ENCODE measurements at regions not wholly inside any gene's neighbourhood (a gene's known extent, or its start where the extent isn't known, plus 50 kb on each side); places are given as distances from the start of the nearest gene placed in this dataset.

GRCh38 chr2:226387499-226387942 is 412.1 kb downstream of the IRS1 start:
- Histone ChIP-seq H3K4me1 (ENCODE audit: insufficient read depth, low read length) (no peaks in the 10 kb centered on the region), H3K27ac (ENCODE audit: low read depth, low read length) (no peak overlapping the region), H3K9me3 (ENCODE audit: control insufficient read depth in 1 of 2, low read length in 2 of 2) (no peaks in the 10 kb centered on the region), H3K27me3 (ENCODE audit: insufficient read depth, low read length) (no peaks in the 10 kb centered on the region), H3K36me3 (ENCODE audit: insufficient read depth, low read length) (no peaks in the 10 kb centered on the region), H3K4me3 (ENCODE audit: low read length in 2 of 2) (no peak overlapping the region)
- ChIA-PET POLR2A (ENCODE audit: partially characterized antibody) (no interaction called here), CTCF (ENCODE audit: partially characterized antibody) (interaction anchor here (0.7 kb wide), 1 partner anchor 415 kb away, joined by 3 read pairs; no protein-coding TSS in a partner anchor)
- DNase-seq: no peak
- H3K36me3 Mint-ChIP-seq: no peaks in the 10 kb centered on the region
- intact Hi-C loops (cut with micrococcal nuclease): no loop called here
- H3K9me3 Mint-ChIP-seq: no peaks in the 10 kb centered on the region
- H3K27ac Mint-ChIP-seq: no peak overlapping the region
- peaks cover 0 to 5% of the 10 kb centered on the region in 2 donors for H3K27me3 Mint-ChIP-seq
- no peak overlapping the region for H3K4me3 Mint-ChIP-seq
- no peaks in the 10 kb centered on the region for H3K4me1 Mint-ChIP-seq

GRCh38 chr2:226383461-226383860 is 416.2 kb downstream of the IRS1 start:
- POLR2A ChIA-PET (ENCODE audit: partially characterized antibody): no interaction called here
- Mint-ChIP-seq H3K4me3 (no peak overlapping the region), H3K4me1 (no peaks in the 10 kb centered on the region), H3K36me3 (no peaks in the 10 kb centered on the region), H3K27me3 (peaks cover 0 to 5% of the 10 kb centered on the region in 2 donors), H3K9me3 (no peaks in the 10 kb centered on the region), H3K27ac (no peak overlapping the region)
- no peak overlapping the region for H3K4me3 ChIP-seq (ENCODE audit: low read length in 2 of 2)
- CTCF ChIA-PET (ENCODE audit: partially characterized antibody): no interaction called here
- no peak overlapping the region for H3K27ac ChIP-seq (ENCODE audit: low read depth, low read length)
- no peak for DNase-seq
- H3K36me3 ChIP-seq (ENCODE audit: insufficient read depth, low read length): no peaks in the 10 kb centered on the region
- intact Hi-C loops (cut with micrococcal nuclease): no loop called here
- H3K9me3 ChIP-seq (ENCODE audit: control insufficient read depth in 1 of 2, low read length in 2 of 2): no peaks in the 10 kb centered on the region
- no peaks in the 10 kb centered on the region for H3K4me1 ChIP-seq (ENCODE audit: insufficient read depth, low read length)
- no peaks in the 10 kb centered on the region for H3K27me3 ChIP-seq (ENCODE audit: insufficient read depth, low read length)

DNA sequence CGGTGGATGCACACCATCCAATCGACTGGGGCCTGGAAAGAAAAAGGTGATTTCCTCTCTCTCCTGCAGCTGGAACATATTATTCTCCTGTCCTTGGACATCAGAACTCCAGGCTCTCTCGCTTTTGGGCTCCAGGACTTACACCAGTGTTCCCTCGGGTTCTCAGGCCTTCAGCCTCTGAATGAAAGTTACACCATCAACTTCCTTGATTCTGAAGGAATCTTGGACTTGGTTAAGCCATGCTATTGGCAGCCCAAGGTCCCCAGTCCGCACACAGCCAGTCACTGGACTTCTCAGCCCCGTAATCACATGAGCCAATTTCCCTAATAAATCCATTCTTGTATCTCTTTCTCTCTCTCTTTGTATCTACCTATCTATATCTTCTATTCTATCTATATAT is 418.9 kb downstream of the IRS1 start:
- no peak for DNase-seq
- Mint-ChIP-seq H3K4me3 (no peak overlapping the region), H3K27ac (no peak overlapping the region), H3K9me3 (no peaks in the 10 kb centered on the region), H3K4me1 (no peaks in the 10 kb centered on the region), H3K36me3 (no peaks in the 10 kb centered on the region), H3K27me3 (peaks cover 1 to 5% of the 10 kb centered on the region in 2 donors)
- ChIA-PET CTCF (ENCODE audit: partially characterized antibody) (no interaction called here), POLR2A (ENCODE audit: partially characterized antibody) (no interaction called here)
- Histone ChIP-seq H3K27ac (ENCODE audit: low read depth, low read length) (no peak overlapping the region), H3K27me3 (ENCODE audit: insufficient read depth, low read length) (no peaks in the 10 kb centered on the region), H3K36me3 (ENCODE audit: insufficient read depth, low read length) (no peaks in the 10 kb centered on the region), H3K4me1 (ENCODE audit: insufficient read depth, low read length) (no peaks in the 10 kb centered on the region), H3K4me3 (ENCODE audit: low read length in 2 of 2) (no peak overlapping the region), H3K9me3 (ENCODE audit: control insufficient read depth in 1 of 2, low read length in 2 of 2) (no peaks in the 10 kb centered on the region)
- intact Hi-C loops (cut with micrococcal nuclease): no loop called here

GRCh38 chr2:226378753-226379705 is 420.6 kb downstream of the IRS1 start:
- Mint-ChIP-seq H3K27ac (no peak overlapping the region), H3K27me3 (peaks cover 1 to 5% of the 10 kb centered on the region in 2 donors), H3K4me1 (no peaks in the 10 kb centered on the region), H3K4me3 (no peak overlapping the region), H3K36me3 (no peaks in the 10 kb centered on the region), H3K9me3 (no peaks in the 10 kb centered on the region)
- no peaks in the 10 kb centered on the region for H3K27me3 ChIP-seq (ENCODE audit: insufficient read depth, low read length)
- no peaks in the 10 kb centered on the region for H3K36me3 ChIP-seq (ENCODE audit: insufficient read depth, low read length)
- H3K27ac ChIP-seq (ENCODE audit: low read depth, low read length): no peak overlapping the region
- ChIA-PET POLR2A (ENCODE audit: partially characterized antibody) (no interaction called here), CTCF (ENCODE audit: partially characterized antibody) (interaction anchor here (1.4 kb wide), 1 partner anchor 424 kb away, joined by 4 read pairs; no protein-coding TSS in a partner anchor)
- no peak overlapping the region for H3K4me3 ChIP-seq (ENCODE audit: low read length in 2 of 2)
- H3K9me3 ChIP-seq (ENCODE audit: control insufficient read depth in 1 of 2, low read length in 2 of 2): no peaks in the 10 kb centered on the region
- DNase-seq: no peak
- intact Hi-C loops (cut with micrococcal nuclease): no loop called here
- H3K4me1 ChIP-seq (ENCODE audit: insufficient read depth, low read length): no peaks in the 10 kb centered on the region

DNA sequence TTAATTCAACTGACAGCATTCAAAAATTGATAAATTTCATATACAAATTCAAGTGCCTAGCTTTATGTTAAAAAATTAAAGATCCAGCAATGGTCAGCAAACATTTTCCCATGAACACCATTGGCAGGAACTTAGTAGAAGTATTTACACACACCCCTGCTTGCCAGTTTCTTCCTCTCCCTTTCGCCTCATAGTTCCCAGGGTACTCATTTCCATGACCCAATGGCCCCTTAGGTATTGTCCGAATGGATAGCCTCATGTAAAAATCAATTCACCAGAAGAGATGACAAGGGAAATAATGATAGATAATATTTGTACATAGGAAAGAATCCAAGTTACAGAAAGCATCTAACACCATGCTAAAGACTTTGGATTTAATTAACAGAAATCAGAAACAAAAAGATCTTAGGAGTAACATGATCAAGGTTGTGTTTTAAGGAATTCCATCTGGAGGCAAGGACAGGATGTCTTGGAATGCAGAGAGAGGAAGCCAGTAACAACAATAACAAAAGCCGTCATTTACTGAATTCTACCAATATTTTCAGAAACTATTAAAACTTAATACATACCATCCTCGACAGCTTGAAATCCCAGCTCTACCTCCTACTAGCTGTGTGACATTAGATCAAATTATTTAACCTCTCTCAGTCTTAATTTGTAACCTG is 423.0 kb downstream of the IRS1 start:
- no peaks in the 10 kb centered on the region for H3K36me3 ChIP-seq (ENCODE audit: insufficient read depth, low read length)
- no peaks in the 10 kb centered on the region for H3K9me3 ChIP-seq (ENCODE audit: control insufficient read depth in 1 of 2, low read length in 2 of 2)
- H3K4me1 ChIP-seq (ENCODE audit: insufficient read depth, low read length): no peaks in the 10 kb centered on the region
- H3K27me3 Mint-ChIP-seq: peaks cover 3 to 9% of the 10 kb centered on the region in 2 donors
- H3K27me3 ChIP-seq (ENCODE audit: insufficient read depth, low read length): no peaks in the 10 kb centered on the region
- H3K4me3 Mint-ChIP-seq: no peak overlapping the region
- ChIA-PET CTCF (ENCODE audit: partially characterized antibody) (no interaction called here), POLR2A (ENCODE audit: partially characterized antibody) (no interaction called here)
- no peaks in the 10 kb centered on the region for H3K4me1 Mint-ChIP-seq
- H3K27ac ChIP-seq (ENCODE audit: low read depth, low read length): no peak overlapping the region
- no peak overlapping the region for H3K27ac Mint-ChIP-seq
- H3K9me3 Mint-ChIP-seq: no peaks in the 10 kb centered on the region
- H3K4me3 ChIP-seq (ENCODE audit: low read length in 2 of 2): no peak overlapping the region
- intact Hi-C loops (cut with micrococcal nuclease): no loop called here
- DNase-seq: no peak
- no peaks in the 10 kb centered on the region for H3K36me3 Mint-ChIP-seq

GRCh38 chr2:226366920-226367319 is 432.7 kb downstream of the IRS1 start:
- H3K36me3 ChIP-seq (ENCODE audit: insufficient read depth, low read length): no peaks in the 10 kb centered on the region
- no peaks in the 10 kb centered on the region for H3K9me3 ChIP-seq (ENCODE audit: control insufficient read depth in 1 of 2, low read length in 2 of 2)
- peaks cover 0 to 4% (median 1%) of the 10 kb centered on the region in 8 donors for H3K9me3 Mint-ChIP-seq
- ChIA-PET CTCF (ENCODE audit: partially characterized antibody) (no interaction called here), POLR2A (ENCODE audit: partially characterized antibody) (no interaction called here)
- intact Hi-C loops (cut with micrococcal nuclease): no loop called here
- no peak overlapping the region for H3K4me3 ChIP-seq (ENCODE audit: low read length in 2 of 2)
- DNase-seq: no peak
- H3K4me3 Mint-ChIP-seq: no peak overlapping the region
- H3K27ac ChIP-seq (ENCODE audit: low read depth, low read length): no peak overlapping the region
- peaks cover 0 to 4% (median 0%) of the 10 kb centered on the region in 4 donors for H3K4me1 Mint-ChIP-seq
- no peaks in the 10 kb centered on the region for H3K27me3 ChIP-seq (ENCODE audit: insufficient read depth, low read length)
- H3K36me3 Mint-ChIP-seq: no peaks in the 10 kb centered on the region
- peaks cover 3 to 6% of the 10 kb centered on the region in 2 donors for H3K27me3 Mint-ChIP-seq
- no peaks in the 10 kb centered on the region for H3K4me1 ChIP-seq (ENCODE audit: insufficient read depth, low read length)
- H3K27ac Mint-ChIP-seq: no peak overlapping the region

DNA sequence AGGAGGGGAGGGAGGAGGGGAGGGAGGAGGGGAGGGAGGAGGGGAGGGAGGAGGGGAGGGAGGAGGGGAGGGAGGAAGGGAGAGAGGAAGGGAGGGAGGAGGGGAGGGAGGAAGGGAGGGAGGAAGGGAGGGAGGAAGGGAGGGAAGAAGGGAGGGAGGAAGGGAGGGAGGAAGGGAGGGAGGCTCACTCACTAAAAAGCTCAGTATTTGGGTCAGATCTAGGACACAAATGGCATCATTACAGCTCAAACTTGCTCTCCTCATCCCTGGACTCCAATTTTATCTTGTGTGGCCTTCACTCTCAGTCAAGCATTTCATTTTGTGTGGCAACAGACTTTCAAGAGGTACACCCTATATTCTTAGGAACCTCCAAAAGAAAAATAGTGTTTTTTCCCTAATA is 435.4 kb downstream of the IRS1 start:
- Histone ChIP-seq H3K27me3 (ENCODE audit: insufficient read depth, low read length) (no peaks in the 10 kb centered on the region), H3K4me1 (ENCODE audit: insufficient read depth, low read length) (no peaks in the 10 kb centered on the region), H3K36me3 (ENCODE audit: insufficient read depth, low read length) (no peaks in the 10 kb centered on the region), H3K27ac (ENCODE audit: low read depth, low read length) (no peak overlapping the region), H3K4me3 (ENCODE audit: low read length in 2 of 2) (no peak overlapping the region), H3K9me3 (ENCODE audit: control insufficient read depth in 1 of 2, low read length in 2 of 2) (no peaks in the 10 kb centered on the region)
- Mint-ChIP-seq H3K27me3 (peaks cover 4% of the 10 kb centered on the region in 2 donors), H3K27ac (no peak overlapping the region), H3K4me1 (peaks cover 0 to 4% (median 0%) of the 10 kb centered on the region in 4 donors), H3K9me3 (peaks cover 0 to 4% (median 2%) of the 10 kb centered on the region in 8 donors), H3K36me3 (no peaks in the 10 kb centered on the region), H3K4me3 (no peak overlapping the region)
- no peak for DNase-seq
- intact Hi-C loops (cut with micrococcal nuclease): no loop called here
- POLR2A ChIA-PET (ENCODE audit: partially characterized antibody): no interaction called here
- CTCF ChIA-PET (ENCODE audit: partially characterized antibody): no interaction called here
